ENCODE measurements at regions not wholly inside any gene's neighbourhood (a gene's known extent, or its start where the extent isn't known, plus 50 kb on each side); places are given as distances from the start of the nearest gene placed in this dataset.

GRCh38 chr3:177889161-177889560 lies 647.1 kb upstream of the KCNMB2 start:
- BruUV-seq (replicated peaks): no TSS peak
- no peak for FAIRE-seq
- H3K4me2 ChIP-seq (ENCODE audit: insufficient read depth, low read length): no peak overlapping the region
- ChIA-PET CTCF (interaction anchor here (1.3 to 1.9 kb wide), 2 partner anchors 54 to 496 kb away, joined by 4 read pairs; no protein-coding TSS in a partner anchor), POLR2A (no interaction called here)
- intact Hi-C loops (cut with micrococcal nuclease): no loop called here
- H3K79me2 ChIP-seq (ENCODE audit: control insufficient read depth, insufficient read depth, low read length): no peaks in the 10 kb centered on the region
- no peak overlapping the region for H3K9ac ChIP-seq (replicated peaks; ENCODE audit: extremely low read depth, insufficient read depth, low read length)
- no peak overlapping the region for H3K27ac ChIP-seq (ENCODE audit: insufficient read depth, low read depth, low read length)
- no peaks in the 10 kb centered on the region for H3K9me1 ChIP-seq (replicated peaks; ENCODE audit: control insufficient read depth, extremely low read depth, insufficient read depth, low read length)
- H4K20me1 ChIP-seq (replicated peaks; ENCODE audit: control insufficient read depth, extremely low read depth, insufficient read depth, low read length): no peaks in the 10 kb centered on the region
- H3K36me3 ChIP-seq (ENCODE audit: control insufficient read depth in 2 of 2, extremely low read depth in 1 of 2, insufficient read depth in 2 of 2, low read length in 2 of 2): no peaks in the 10 kb centered on the region
- TF ChIP-seq JUN (IDR thresholded peaks at IDR 0.05; ENCODE audit: borderline replicate concordance, insufficient read depth, insufficient read length, low read depth): no peak
- no peak for TF ChIP-seq MAX (IDR thresholded peaks at IDR 0.05; ENCODE audit: insufficient read depth, insufficient read length)
- TF ChIP-seq FOS (IDR thresholded peaks at IDR 0.05; ENCODE audit: borderline replicate concordance, insufficient read depth, low read length): no peak
- no peak for TF ChIP-seq POLR2A (IDR thresholded peaks at IDR 0.05; ENCODE audit: low read depth, low read length)
- TF ChIP-seq GATA2 (IDR thresholded peaks at IDR 0.05; ENCODE audit: insufficient read depth, insufficient read length, low read depth, low read length): no peak
- no peak for TF ChIP-seq MYC (IDR thresholded peaks at IDR 0.05; ENCODE audit: low read depth, low read length)
- no peak for DNase-seq (ENCODE audit: low read depth, low spot score)
- no peak overlapping the region for H2AFZ ChIP-seq (ENCODE audit: low read depth, low read length)
- no peaks in the 10 kb centered on the region for H3K9me3 ChIP-seq (replicated peaks; ENCODE audit: control insufficient read depth, insufficient read depth, low read length)
- dilution Hi-C loops (cut with MboI; ENCODE audit: extremely low pct_ligation_motif_present, low sequenced_read_pairs): no loop called here
- H3K4me1 ChIP-seq (ENCODE audit: control insufficient read depth, extremely low read depth, insufficient read depth, low read length): peaks cover 12% of the 10 kb centered on the region
- H3K4me3 ChIP-seq (replicated peaks in 1 of 3; ENCODE audit: insufficient read depth in 1 of 3, low read depth in 1 of 3, low read length in 3 of 3): no peak overlapping the region
- H3K27me3 ChIP-seq (ENCODE audit: control insufficient read depth in 2 of 2, insufficient read depth in 2 of 2, low read length in 2 of 2): no peaks in the 10 kb centered on the region

- Histone ChIP-seq H3K4me3 (replicated peaks in 1 of 3; ENCODE audit: insufficient read depth in 1 of 3, low read depth in 1 of 3, low read length in 3 of 3) (no peak overlapping the region), H3K27ac (ENCODE audit: insufficient read depth, low read depth, low read length) (no peak overlapping the region), H3K4me1 (ENCODE audit: control insufficient read depth, extremely low read depth, insufficient read depth, low read length) (peaks cover 18% of the 10 kb centered on the region), H3K9me3 (replicated peaks; ENCODE audit: control insufficient read depth, insufficient read depth, low read length) (no peaks in the 10 kb centered on the region), H3K79me2 (ENCODE audit: control insufficient read depth, insufficient read depth, low read length) (no peaks in the 10 kb centered on the region), H4K20me1 (replicated peaks; ENCODE audit: control insufficient read depth, extremely low read depth, insufficient read depth, low read length) (no peaks in the 10 kb centered on the region), H2AFZ (ENCODE audit: low read depth, low read length) (no peak overlapping the region), H3K9ac (replicated peaks; ENCODE audit: extremely low read depth, insufficient read depth, low read length) (no peak overlapping the region), H3K36me3 (ENCODE audit: control insufficient read depth in 2 of 2, extremely low read depth in 1 of 2, insufficient read depth in 2 of 2, low read length in 2 of 2) (no peaks in the 10 kb centered on the region), H3K4me2 (ENCODE audit: insufficient read depth, low read length) (no peak overlapping the region), H3K9me1 (replicated peaks; ENCODE audit: control insufficient read depth, extremely low read depth, insufficient read depth, low read length) (no peaks in the 10 kb centered on the region), H3K27me3 (ENCODE audit: control insufficient read depth in 2 of 2, insufficient read depth in 2 of 2, low read length in 2 of 2) (no peaks in the 10 kb centered on the region)
- FAIRE-seq (no peak), DNase-seq (ENCODE audit: low read depth, low spot score) (no peak)
- dilution Hi-C loops (cut with MboI; ENCODE audit: extremely low pct_ligation_motif_present, low sequenced_read_pairs): no loop called here
- BruUV-seq (replicated peaks): no TSS peak
- intact Hi-C loops (cut with micrococcal nuclease): loop anchor here (5.0 kb wide), 5 partner anchors 78 to 693 kb away; partner anchors contain the start of gene TBL1XR1
- POLR2A ChIA-PET: no interaction called here
- TF ChIP-seq POLR2AphosphoS5 (IDR thresholded peaks at IDR 0.05; ENCODE audit: insufficient read depth, low read depth, low read length): no peak
- no peak for TF ChIP-seq MAX (IDR thresholded peaks at IDR 0.05; ENCODE audit: insufficient read depth, insufficient read length)
- no peak for TF ChIP-seq CTCF (IDR thresholded peaks at IDR 0.05; ENCODE audit: extremely low read depth in 1 of 2, insufficient read depth in 1 of 2, low read depth in 1 of 2, low read length in 2 of 2)
- TF ChIP-seq MYC (IDR thresholded peaks at IDR 0.05; ENCODE audit: low read depth, low read length): no peak
- TF ChIP-seq EZH2 (IDR thresholded peaks at IDR 0.05; ENCODE audit: borderline replicate concordance, low read depth, low read length, severe bottlenecking): no peak
- CTCF ChIA-PET: interaction anchor here (1.3 to 1.9 kb wide), 2 partner anchors 55 to 495 kb away, joined by 4 read pairs; no protein-coding TSS in a partner anchor
These were observed 646.4 kb upstream of the KCNMB2 start for GRCh38 chr3:177889652-177890358.
